NCI-H2029 (cell line): ENCODE measurements at regions not wholly inside any gene's neighbourhood (a gene's known extent, or its start where the extent isn't known, plus 50 kb on each side); places are given as distances from the start of the nearest gene placed in this dataset.
"Not testable (repeated sequence)": the region's sequence is repeated elsewhere in the genome, so short reads cannot be mapped to it uniquely, and the experiment has no call there.

Experiments used
- DNase-seq: peaks from one replicate; lab custom pipeline; 2025; lab: John Stamatoyannopoulos, UW

DNA sequence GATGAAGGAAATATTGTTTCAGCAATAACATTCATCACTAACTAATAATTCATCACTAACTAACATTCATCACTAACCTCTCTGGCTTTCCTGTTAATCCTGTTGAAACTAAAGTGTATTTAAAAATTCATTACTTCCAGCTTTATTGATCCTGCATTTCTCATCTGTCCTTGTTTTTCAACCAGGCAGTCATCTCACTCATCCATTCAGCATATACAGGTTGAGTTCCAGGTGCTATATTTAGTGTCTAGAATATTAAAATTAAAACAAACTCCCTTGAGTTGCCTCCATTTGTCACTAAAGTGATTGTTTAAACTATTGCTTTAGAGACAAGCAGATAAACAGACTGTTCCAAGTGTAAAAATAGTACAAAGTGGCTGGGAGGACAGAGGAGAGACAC is 58.1 kb downstream of the ATXN7L3B start:
- no peak for DNase-seq

DNA sequence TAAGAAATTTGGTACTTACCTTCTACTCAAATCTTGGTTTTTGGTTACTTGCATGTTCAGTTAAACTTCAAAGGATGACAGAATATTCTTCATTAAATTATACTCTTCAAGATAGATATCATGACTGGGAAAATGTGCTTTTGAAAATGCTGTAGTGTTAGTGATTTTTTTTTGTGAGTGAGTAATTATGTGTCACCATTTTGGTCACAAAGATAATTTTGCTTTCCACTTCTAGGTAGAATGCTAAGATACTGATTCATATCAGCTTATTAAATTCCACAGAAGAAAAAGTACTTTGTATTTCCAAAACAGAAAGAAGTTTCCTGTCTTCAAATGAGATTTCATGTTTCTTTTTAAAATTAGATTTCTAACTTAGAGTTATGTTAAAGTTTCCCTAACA is 61.2 kb downstream of the ATXN7L3B start:
- no peak for DNase-seq

DNA sequence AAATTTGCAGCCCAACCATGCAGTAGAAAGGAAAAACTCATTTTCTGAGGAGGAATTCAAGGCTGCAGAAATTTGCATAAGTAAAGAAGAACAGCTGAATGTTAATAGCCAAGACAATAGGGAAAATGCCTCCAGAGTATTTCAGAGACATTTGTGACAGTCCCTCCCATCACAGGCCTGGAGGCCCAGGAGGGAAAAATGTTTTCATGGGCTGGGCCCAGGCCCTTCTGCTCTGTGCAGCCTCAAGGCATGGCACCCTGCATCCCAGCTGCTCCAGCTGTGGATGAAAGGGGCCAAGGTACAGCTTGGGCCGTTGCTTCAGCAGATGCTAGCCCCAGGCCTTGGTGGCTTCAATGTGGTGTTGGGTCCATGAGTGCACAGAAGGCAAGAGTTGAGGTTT is 62.3 kb downstream of the ATXN7L3B start:
- DNase-seq = no peak

DNA sequence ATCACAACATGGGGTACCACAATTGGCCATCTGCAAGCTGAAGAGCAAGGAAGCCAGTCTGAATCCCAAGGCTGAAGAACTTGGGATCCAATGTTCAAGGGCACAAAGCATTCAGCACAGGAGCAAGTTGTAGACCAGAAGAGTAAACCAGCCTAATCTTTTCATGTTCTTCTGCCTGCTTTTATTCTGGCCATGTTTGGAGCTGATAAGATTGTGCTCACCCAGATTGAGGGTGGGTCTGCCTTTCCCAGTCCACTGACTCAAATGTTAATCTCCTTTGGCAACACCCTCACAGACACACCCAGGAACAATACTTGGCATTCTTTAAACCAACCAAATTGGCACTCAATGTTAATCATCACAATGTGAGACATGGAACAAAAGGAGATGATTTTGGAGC is 63.2 kb downstream of the ATXN7L3B start:
- not testable (repeated sequence) for DNase-seq

DNA sequence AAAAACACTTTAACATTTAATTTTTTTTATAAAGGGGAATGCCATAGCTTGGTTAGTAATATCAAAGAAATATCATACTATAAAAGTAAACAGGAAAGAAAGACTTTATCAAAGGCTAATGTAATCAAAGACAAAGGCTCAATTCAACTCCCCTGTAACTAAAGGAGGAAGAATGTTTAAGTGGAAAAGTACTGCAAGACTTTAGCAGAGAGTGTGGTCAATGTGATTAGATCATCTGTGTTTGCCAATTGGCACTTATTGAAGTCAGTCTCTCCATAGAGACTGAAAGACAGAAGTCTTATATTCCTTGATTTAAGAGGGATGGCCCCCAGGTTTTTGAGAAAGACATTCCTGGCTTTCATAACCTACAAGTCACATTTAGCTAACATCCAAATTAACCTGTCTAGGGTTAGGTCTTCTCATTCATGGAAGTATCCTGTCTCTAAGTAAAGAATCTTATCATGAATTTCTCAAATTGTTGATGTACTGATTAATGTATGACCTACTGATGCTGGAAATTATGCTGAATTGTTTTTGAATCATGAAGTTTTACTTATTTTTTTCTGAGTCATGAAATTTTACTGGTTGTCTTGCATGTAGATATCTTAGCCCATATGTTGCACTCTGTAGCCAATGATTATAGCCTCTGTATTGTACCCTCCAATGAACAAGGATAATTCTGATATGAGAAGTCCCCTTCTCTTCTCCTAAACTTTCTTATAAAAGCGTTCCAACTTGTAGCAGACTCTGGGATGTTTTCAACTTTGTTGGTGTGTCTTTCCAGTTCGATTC is 65.4 kb downstream of the ATXN7L3B start:
- no peak for DNase-seq

DNA sequence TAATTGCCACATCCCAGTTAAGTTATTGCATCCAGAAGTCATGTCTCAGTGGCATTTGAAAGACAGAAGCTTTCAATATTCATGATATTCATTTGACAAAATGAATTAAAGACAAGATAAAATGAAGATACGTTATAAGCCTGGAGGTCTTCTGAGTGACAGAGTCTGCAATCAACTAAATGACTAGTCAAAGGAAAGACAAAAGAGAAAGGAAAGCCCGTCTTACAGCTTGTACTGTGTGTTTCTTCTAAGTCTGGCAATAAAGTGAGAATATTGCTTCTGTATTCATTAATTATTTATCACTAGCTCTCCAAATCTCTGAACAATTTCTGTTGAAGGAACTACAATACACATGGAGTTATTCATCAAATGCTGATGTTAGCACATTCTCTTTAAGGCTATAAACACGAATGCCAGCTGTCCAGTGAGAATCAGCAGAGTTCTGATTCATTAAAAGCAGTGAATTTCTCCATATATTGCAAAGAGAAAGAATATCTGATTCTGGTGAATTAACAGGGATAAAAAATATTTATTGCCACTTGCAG is 70.7 kb downstream of the ATXN7L3B start:
- no peak for DNase-seq

DNA sequence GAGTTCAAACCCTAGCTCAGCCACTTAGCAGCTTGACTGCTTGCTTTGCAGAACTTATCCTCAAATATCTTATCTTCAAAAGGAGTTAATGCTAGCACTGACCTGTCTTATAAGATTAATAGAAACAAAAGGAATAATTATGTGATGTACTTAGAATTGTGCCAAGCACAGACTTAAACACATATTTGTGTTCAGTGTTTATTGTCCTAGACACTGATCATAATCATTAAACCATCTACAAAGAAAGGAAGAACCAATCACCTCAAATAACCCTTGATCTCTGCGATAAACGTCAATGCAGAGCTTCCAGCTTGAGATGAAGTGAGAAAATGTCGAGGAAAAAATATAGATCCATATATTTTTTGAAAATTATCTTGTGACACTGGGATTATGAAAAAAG is 73.1 kb downstream of the ATXN7L3B start:
- DNase-seq = no peak

DNA sequence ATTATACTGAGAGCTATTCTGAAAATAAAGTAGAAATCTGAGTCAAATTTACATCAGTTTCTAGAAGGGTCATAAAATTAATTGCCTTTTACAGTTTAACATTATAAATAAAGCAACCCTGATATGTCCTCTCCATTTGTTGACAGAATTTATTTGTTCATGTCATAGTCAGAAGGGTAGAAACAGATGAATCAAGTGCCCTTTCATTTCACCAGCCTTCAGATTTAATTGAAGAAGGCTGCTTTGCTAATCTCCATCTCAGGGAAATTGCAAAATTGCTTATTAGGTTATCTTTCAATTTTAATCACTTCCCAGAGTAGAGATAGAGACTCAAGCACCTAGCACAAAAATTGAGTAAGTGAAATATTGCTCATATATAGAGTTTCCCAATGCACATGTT is 76.8 kb downstream of the ATXN7L3B start:
- DNase-seq = no peak

DNA sequence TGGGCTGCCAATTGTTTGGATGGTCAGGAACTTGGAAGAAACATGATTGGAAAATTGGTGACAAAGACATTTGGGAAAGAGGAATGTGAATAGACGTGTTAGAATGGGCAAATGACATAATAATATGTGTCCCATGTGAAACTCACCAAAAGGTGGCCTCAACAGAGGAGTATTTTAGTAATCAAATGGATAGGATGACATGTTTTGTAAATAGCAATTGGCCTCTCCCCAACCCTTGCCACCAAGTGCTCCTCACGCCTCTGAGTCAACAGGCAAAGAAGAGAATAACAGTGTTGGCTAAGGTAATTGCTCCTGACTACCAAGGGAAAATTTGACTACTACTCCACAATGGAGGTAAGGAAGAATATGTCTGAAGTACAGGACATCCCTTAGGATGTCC is 81.4 kb downstream of the ATXN7L3B start:
- DNase-seq = peak; percentile 46

DNA sequence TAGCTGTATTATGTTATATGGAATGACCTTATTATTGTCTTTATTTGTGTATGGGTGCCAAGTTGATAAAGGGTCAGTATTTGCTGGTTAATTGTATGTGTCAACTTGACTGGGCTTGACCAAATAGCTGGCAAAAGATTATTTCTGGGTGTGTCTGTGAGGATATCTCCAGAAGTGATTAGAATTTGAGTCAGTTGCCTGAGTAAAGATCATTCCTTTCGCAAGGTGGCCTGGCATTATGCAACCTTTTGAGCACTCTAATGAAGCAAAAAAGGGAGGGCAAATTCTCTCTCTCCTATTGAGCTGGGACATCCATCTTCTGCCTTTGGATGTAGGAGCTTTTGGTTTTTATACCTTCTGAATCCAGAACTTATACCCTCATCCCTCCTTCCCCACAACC is 82.2 kb downstream of the ATXN7L3B start:
- DNase-seq = no peak

DNA sequence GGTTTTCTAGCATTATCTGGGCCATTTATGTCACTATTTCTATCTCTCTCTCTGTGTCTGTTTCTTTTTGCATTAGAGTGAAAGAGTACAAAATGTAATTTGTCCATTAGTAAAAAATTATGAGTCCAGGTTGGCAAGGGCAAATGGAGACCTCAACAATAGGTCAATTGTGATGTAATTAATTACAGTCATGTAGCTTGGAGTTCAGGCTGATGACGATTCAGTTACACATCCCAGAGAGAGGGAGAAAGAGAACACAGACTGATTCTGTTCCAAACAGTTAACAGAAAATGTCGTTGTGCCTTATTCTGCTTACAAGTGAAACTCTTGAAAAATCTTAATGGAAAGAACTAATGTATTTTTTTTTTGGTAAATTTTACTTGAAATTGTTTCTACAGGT is 83.3 kb downstream of the ATXN7L3B start:
- no peak for DNase-seq

DNA sequence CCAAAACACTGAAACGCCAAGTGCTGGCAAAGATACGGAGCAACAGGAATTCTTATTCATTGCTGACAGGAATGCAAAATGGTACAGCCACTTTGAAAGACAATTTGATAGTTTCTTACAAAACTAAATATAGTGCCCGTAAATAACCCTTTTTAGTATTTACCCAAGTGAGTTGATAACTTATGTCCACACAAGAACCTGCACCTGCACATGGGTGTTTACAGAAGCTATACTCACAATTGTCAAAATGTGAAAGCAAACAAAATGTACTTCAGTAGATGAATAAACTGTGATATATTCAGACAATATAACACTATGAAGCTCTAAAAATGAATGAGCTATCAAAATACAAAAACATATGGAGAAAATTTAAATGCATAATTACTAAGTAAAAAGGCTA is 86.6 kb downstream of the ATXN7L3B start:
- DNase-seq = peak; percentile 76

DNA sequence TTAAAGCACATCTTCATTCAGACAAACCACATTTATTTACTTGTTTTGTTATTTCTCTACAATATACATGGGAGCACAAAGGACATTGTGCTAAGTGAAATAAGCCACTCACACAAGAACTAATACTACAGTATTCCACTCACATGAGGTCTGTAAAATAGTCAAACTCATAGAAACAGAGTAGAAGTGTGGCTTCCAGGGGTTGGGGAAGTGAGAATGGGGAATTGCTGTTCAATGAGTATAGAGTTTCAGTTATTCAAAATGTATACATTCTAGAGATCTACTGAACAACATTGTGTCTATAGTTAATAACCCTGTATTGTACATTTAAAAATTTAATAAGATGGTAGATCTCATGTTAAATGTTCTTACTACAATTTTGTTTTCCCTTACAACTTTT is 88.8 kb downstream of the ATXN7L3B start:
- DNase-seq = no peak

DNA sequence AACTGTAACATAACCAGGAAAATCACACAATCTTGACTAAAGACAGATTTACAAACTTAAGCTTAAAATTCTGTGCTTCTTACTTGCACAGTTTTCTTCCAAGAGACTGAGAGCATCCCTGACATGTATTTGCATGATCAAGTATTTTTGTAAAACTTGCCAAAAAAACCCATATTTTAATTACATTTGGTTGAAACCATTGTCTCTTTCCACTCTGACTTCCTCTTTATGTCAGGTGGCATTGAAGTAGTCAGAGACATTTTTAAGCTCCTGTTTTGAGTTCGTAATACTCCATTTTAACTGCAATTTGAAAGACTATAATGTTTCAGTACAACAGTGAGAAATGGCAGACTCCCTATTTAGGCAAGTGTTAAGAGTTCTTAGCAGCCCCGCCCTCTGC is 103.6 kb downstream of the ATXN7L3B start:
- DNase-seq = no peak

DNA sequence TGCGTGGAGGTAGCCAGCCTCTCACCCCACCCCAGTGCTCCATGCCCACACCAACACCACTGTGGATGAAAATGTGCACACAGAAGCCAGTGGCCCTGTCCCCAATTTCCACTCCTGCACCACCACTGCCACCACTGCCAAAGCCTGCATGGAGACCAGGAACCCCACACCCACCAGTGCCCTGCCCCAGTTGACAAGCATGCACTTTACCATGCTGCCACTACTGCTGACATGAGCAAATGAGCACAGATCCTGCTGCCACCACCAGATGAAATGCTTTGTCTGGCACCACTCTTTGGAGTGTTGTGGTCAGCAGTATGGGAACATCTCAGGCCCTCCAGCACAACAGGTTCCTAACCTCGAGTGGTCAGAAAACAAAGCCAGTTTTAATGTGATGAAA is 104.1 kb downstream of the ATXN7L3B start:
- peak; percentile 33 for DNase-seq

DNA sequence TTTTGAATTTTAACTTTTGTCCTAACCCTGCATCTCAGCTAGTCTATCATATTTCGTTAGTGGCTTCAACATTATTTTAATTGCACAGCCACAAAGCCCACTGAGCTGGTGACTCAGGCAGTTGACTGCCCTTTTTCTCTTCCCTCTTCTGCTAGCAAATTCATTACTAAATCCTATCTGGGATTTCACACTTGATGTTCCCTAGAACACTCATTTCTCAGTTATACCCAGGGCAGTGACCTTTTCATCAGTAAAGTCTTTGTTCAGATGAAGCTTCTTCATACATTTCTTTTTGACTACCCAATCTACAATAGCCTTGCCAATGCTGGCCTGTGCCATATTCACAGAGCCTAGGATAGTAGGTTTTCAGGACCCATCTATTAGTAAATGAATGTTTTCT is 107.0 kb downstream of the ATXN7L3B start:
- no peak for DNase-seq

DNA sequence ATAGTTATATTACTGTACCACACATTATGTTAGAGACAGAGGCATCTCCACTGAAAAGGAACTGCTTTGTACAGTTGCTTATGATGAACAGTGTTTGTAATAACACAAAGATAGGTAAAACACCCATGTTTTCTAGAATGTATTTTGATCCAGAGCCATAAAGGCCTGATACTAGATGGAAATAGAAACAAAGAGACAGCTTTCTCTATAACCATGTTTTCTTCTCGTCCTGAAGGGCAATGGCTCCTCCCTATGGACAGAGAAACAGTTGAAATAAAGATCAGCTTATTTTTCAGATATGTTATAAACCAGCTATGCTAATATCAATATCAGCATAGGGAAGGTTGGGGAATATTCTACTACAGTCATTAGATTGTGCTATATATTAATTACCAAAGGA is 109.2 kb downstream of the ATXN7L3B start:
- peak; percentile 63 for DNase-seq

DNA sequence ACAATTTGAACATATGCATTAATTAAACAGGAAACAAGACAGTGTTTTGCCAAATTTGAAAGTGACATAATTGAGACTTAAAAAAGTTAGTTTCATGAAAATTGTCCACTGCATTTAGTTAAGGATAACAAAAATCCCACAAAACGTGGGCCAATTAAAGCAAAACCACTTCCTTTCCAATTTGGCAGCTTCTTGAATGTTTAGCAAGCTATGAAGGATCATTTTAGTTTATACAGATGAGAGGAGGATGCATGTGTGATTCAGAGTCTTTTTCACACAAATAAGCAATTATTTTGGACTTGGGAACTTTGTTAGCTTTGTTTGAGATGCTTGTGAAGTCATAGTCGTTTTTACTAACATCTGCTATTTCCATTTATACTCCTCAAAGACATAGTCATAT is 109.6 kb downstream of the ATXN7L3B start:
- DNase-seq = no peak

DNA sequence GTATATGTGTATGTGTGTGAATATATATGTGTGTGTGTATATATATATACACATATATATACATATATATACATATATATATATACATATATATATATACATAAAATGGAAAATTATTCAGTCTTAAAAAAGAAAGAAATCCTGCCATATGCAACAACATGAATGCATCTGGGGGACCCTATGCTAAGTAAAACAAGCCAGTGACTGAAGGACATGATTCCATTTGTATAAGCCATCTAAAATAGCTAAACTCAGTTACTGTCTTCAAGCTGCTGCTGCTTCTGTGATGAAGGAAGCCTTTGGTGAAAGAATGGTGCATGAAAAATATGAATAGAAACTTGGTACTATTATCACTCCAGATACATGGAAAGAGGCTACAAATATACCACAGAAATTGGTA is 118.6 kb downstream of the ATXN7L3B start:
- no peak for DNase-seq

DNA sequence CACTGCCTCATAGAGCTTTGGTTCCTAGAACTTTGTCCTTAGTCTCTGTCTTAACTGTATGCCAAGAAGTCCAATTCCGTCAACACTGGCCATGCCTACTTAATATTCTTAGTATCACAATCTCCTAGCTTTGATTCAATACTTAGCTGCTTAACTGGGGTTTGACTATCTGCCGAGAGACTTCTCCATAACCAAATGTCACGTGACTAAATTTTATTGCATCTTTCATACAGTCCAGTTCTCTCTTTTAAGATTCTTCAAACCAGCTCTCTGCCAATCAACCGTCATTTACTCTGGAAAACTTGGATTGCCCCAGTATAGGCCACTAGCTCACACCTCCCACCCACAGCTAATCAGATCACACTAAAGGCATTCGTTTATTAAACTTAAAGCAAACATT is 122.8 kb downstream of the ATXN7L3B start:
- no peak for DNase-seq

DNA sequence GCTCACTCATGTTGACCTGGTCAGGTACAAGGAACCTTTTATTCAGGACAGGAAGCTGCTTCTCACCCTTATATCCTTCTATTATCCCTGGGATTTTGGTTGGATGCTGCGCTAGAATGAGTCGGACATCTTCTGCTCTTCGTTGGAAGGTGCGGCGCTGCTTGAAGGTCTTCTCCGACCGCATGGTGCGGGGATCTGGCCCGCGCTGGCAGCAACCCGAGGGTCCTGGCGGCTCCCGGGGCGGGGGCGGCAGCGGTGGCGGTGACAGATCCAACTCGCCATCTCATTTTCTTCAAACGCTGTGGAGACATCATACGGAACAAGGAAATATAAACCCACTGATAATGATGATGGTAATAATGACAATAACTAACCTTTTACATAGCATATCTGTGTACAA is 126.3 kb downstream of the ATXN7L3B start:
- DNase-seq = no peak

DNA sequence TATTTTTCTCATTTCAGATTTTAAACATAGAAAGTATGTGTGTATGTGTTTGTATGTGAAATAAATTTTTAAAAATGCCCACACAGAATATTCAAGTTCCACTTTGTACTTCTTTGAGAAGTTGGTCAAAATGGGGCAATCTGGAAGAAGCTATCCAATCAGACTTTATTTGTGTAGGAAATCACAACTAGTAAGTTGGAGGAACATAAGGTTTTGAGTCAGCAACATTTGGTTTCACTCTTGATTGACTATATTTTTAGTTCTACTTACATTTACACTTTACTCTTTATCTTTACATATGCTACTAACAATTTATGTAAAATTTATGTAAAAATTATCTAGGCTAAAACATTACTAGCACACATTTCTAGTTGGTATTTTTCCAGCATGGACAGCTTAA is 128.1 kb downstream of the ATXN7L3B start:
- no peak for DNase-seq

DNA sequence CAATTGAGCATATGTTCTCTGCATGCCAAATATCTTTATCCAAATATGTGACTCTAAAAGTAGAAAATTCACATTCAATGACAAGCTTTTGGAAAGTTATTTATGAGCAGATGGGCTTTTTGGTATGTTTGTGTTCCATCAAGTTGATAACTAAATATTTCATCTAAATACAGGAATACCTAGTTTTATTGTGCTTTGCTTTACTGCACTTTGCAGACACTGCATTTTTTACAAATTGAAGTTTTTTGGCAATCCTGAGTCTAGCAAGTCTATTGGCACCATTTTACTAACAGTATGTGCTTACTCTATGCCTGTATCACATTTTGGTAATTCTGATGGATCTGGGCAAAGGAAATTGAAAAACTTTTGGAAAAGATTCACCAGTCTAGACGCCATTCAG is 133.8 kb downstream of the ATXN7L3B start:
- no peak for DNase-seq

DNA sequence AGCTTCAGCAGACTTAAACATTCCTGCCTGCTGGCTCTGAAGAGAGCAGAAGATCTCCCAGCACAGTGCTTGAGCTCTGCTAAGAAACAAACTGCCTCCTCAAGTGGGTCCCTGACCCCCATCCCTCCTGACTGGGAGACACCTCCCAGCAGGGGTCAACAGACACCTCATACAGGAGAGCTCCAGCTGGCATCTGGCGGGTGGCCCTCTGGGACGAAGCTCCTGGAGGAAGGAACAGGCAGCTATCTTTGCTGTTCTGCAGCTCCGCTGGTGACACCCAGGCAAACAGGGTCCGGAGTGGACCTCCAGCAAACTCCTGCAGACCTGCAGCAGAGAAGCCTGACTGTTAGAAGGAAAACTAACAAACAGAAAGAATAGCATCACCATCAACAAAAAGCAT is 139.3 kb downstream of the ATXN7L3B start:
- not testable (repeated sequence) for DNase-seq
